ENCODE measurements at regions not wholly inside any gene's neighbourhood (a gene's known extent, or its start where the extent isn't known, plus 50 kb on each side); places are given as distances from the start of the nearest gene placed in this dataset.
"Not testable (repeated sequence)": the region's sequence is repeated elsewhere in the genome, so short reads cannot be mapped to it uniquely, and the experiment has no call there.

DNA sequence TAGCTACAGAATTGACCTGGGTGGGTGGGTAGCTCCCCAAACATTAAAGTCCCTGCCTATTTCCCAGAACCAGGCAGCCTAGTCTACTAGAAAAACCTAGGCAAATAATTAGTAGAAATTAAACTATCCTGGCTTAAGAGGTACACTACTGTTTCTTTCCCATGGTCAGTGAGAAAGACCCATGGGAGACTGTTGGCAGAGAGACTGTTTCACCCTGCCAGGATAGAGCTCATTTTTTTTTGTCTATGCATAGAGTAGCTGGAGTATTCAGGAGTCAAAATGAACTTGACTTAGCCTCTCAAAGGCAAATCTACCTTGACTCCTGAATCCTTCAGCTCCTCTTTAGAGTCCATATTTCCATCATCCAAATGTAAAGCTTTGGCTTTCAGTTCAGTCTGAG, 107.0 kb upstream of the AR start:
- Mint-ChIP-seq H3K27me3 (ENCODE audit: unreplicated experiment) (no peaks in the 10 kb centered on the region), H3K27ac (ENCODE audit: unreplicated experiment) (no peak overlapping the region), H3K36me3 (ENCODE audit: unreplicated experiment) (no peaks in the 10 kb centered on the region), H3K9me3 (ENCODE audit: unreplicated experiment) (peaks cover 22% of the 10 kb centered on the region), H3K4me1 (ENCODE audit: unreplicated experiment) (no peaks in the 10 kb centered on the region), H3K4me3 (ENCODE audit: unreplicated experiment) (no peak overlapping the region)
- TF ChIP-seq, protein P1, sequence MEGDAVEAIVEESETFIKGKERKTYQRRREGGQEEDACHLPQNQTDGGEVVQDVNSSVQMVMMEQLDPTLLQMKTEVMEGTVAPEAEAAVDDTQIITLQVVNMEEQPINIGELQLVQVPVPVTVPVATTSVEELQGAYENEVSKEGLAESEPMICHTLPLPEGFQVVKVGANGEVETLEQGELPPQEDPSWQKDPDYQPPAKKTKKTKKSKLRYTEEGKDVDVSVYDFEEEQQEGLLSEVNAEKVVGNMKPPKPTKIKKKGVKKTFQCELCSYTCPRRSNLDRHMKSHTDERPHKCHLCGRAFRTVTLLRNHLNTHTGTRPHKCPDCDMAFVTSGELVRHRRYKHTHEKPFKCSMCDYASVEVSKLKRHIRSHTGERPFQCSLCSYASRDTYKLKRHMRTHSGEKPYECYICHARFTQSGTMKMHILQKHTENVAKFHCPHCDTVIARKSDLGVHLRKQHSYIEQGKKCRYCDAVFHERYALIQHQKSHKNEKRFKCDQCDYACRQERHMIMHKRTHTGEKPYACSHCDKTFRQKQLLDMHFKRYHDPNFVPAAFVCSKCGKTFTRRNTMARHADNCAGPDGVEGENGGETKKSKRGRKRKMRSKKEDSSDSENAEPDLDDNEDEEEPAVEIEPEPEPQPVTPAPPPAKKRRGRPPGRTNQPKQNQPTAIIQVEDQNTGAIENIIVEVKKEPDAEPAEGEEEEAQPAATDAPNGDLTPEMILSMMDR (IDR thresholded peaks at IDR 0.05): no peak
- DNase-seq (ENCODE audit: extremely low spot score, unreplicated experiment): no peak

GRCh38 chrX:67437821-67438220, 106.0 kb upstream of the AR start:
- no peaks in the 10 kb centered on the region for H3K27me3 Mint-ChIP-seq (ENCODE audit: unreplicated experiment)
- TF ChIP-seq, protein P1 (IDR thresholded peaks at IDR 0.05): no peak
- no peak for DNase-seq (ENCODE audit: extremely low spot score, unreplicated experiment)
- peaks cover 18% of the 10 kb centered on the region for H3K9me3 Mint-ChIP-seq (ENCODE audit: unreplicated experiment)
- H3K27ac Mint-ChIP-seq (ENCODE audit: unreplicated experiment): no peak overlapping the region
- no peak overlapping the region for H3K4me3 Mint-ChIP-seq (ENCODE audit: unreplicated experiment)
- no peaks in the 10 kb centered on the region for H3K4me1 Mint-ChIP-seq (ENCODE audit: unreplicated experiment)
- no peaks in the 10 kb centered on the region for H3K36me3 Mint-ChIP-seq (ENCODE audit: unreplicated experiment)

- H3K36me3 Mint-ChIP-seq (ENCODE audit: unreplicated experiment); H3K4me3 Mint-ChIP-seq (ENCODE audit: unreplicated experiment); H3K4me1 Mint-ChIP-seq (ENCODE audit: unreplicated experiment); DNase-seq (ENCODE audit: extremely low spot score, unreplicated experiment); H3K27me3 Mint-ChIP-seq (ENCODE audit: unreplicated experiment); H3K27ac Mint-ChIP-seq (ENCODE audit: unreplicated experiment): not testable (repeated sequence)
- H3K9me3 Mint-ChIP-seq (ENCODE audit: unreplicated experiment): peaks cover 16% of the 10 kb centered on the region
These were observed 68.6 kb upstream of the AR start for GRCh38 chrX:67475259-67475658.

DNA sequence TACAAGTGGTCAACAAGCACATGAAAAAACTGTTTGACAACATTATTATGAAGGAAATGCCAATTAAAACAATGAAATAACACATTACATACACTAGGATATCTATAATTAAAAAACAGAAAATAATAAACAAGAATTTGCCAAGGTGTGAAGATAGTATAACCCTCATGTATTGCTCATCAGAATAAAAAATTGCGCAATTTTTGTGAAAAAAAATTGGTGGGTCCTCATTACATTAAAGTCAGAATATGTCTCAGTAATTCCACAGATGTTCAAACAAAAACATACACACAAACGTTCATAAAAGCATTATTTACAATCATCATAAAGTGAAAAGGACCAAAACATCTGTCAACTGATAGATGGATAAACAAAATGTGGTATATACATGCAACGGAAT, 63.0 kb upstream of the AR start:
- no peaks in the 10 kb centered on the region for H3K36me3 Mint-ChIP-seq (ENCODE audit: unreplicated experiment)
- peaks cover 33% of the 10 kb centered on the region for H3K9me3 Mint-ChIP-seq (ENCODE audit: unreplicated experiment)
- H3K4me3 Mint-ChIP-seq (ENCODE audit: unreplicated experiment): no peak overlapping the region
- no peaks in the 10 kb centered on the region for H3K27me3 Mint-ChIP-seq (ENCODE audit: unreplicated experiment)
- TF ChIP-seq, protein P1 (IDR thresholded peaks at IDR 0.05): no peak
- H3K4me1 Mint-ChIP-seq (ENCODE audit: unreplicated experiment): no peaks in the 10 kb centered on the region
- DNase-seq (ENCODE audit: extremely low spot score, unreplicated experiment): no peak
- H3K27ac Mint-ChIP-seq (ENCODE audit: unreplicated experiment): no peak overlapping the region
